H1 (cell line): ENCODE measurements at regions not wholly inside any gene's neighbourhood (a gene's known extent, or its start where the extent isn't known, plus 50 kb on each side); places are given as distances from the start of the nearest gene placed in this dataset.
A peak's percentile ranks its signal among the peaks of the same experiment; 100 is the strongest.

Experiments
- CTCF ChIA-PET: fragments of 300-600 bp; sonication (Branson Sonifier 250); formaldehyde crosslinking; loops from one replicate; lab custom pipeline; 2021; ENCODE audit not compliant: partially characterized antibody; lab: Charles Lee
- POLR2A ChIA-PET: fragments of 300-600 bp; sonication (Branson Sonifier 250); formaldehyde crosslinking; loops from one replicate; lab custom pipeline; 2021; ENCODE audit warnings: inconsistent platforms; ENCODE audit not compliant: partially characterized antibody; lab: Charles Lee
- DNase-seq, 2 experiments: peaks; one replicate each; pipeline versions ENCODE4 v3.0.0 to v3.0.0-alpha.2; 2010 to 2022; ENCODE audit warnings: low spot score in 2 of 2, low read depth in 1 of 2, mixed read lengths in 1 of 2
- FAIRE-seq: peaks from 2 replicates; lab custom pipeline; 2011; peaks lifted over from hg19 to GRCh38; lab: Jason Lieb, UNC
- H2AFZ ChIP-seq: 2 replicates; pipeline ENCODE4 v1.8.1; 2012; ENCODE audit warnings: low read length, inconsistent platforms
- H2AK5ac ChIP-seq: 2 replicates; pipeline ENCODE4 v1.6.1; 2013; ENCODE audit warnings: low read depth, low read length
- H2BK120ac ChIP-seq: replicated peaks from 2 replicates; pipeline ENCODE3; 2013; ENCODE audit warnings: low read depth, low read length, inconsistent platforms
- H2BK12ac ChIP-seq: 2 replicates; pipeline ENCODE4 v1.6.1; 2013; ENCODE audit warnings: low read depth, low read length
- H2BK15ac ChIP-seq: 2 replicates; pipeline ENCODE4 v1.6.1; 2013; ENCODE audit warnings: low read length
- H2BK20ac ChIP-seq: 2 replicates; pipeline ENCODE4 v1.6.1; 2013; ENCODE audit warnings: low read length
- H2BK5ac ChIP-seq: 2 replicates; pipeline ENCODE4 v1.6.1; 2013; ENCODE audit warnings: low read depth, low read length
- H3K14ac ChIP-seq: 2 replicates; pipeline ENCODE4 v1.6.1; 2013; ENCODE audit warnings: inconsistent platforms; ENCODE audit not compliant: insufficient read length
- H3K18ac ChIP-seq: 2 replicates; pipeline ENCODE4 v1.6.1; 2013; ENCODE audit warnings: low read length; ENCODE audit errors: extremely low read depth
- H3K23ac ChIP-seq: 2 replicates; pipeline ENCODE4 v1.6.1; 2013; ENCODE audit warnings: inconsistent platforms; ENCODE audit not compliant: insufficient read length
- H3K23me2 ChIP-seq: 2 replicates; pipeline ENCODE4 v1.6.1; 2013; ENCODE audit warnings: low read depth, low read length
- H3K27ac ChIP-seq: 2 replicates; pipeline ENCODE4 v1.6.1; 2011; ENCODE audit warnings: low read depth, low read length, inconsistent platforms
- H3K27me3 ChIP-seq, 4 experiments: replicated peaks in 1 of 4; 1 replicate in 1 of 4; 2 replicates in 3 of 4; pipeline versions ENCODE4 v1.6.1 to v1.8.1; 2011 to 2013; ENCODE audit warnings: low read length in 3 of 4, mild to moderate bottlenecking in 3 of 4, inconsistent platforms in 2 of 4, mixed read lengths in 2 of 4, moderate library complexity in 1 of 4; ENCODE audit not compliant: control insufficient read depth in 3 of 4, insufficient read depth in 3 of 4; ENCODE audit errors: extremely low read depth in 1 of 4
- H3K36me3 ChIP-seq, 4 experiments: 2 replicates each; pipeline versions ENCODE4 v1.6.1 to v1.8.1; 2011 to 2013; ENCODE audit warnings: mild to moderate bottlenecking in 4 of 4, low read length in 3 of 4, moderate library complexity in 2 of 4, control low read depth in 1 of 4, inconsistent platforms in 1 of 4; ENCODE audit not compliant: insufficient read depth in 4 of 4, control insufficient read depth in 2 of 4
- H3K4ac ChIP-seq: replicated peaks from 2 replicates; pipeline ENCODE3; 2013; ENCODE audit warnings: low read length, low read depth, mixed read lengths, inconsistent platforms; ENCODE audit not compliant: insufficient read length
- H3K4me1 ChIP-seq, 4 experiments: replicated peaks in 1 of 4; 1 replicate in 1 of 4; 2 replicates in 3 of 4; pipeline versions ENCODE4 v1.6.1 to v1.8.1; 2011 to 2013; ENCODE audit warnings: low read length in 3 of 4, inconsistent platforms in 2 of 4, mixed read lengths in 1 of 4; ENCODE audit not compliant: insufficient read depth in 4 of 4, control insufficient read depth in 3 of 4
- H3K4me2 ChIP-seq, 2 experiments: 2 replicates each; pipeline versions ENCODE4 v1.6.1 to v1.8.1; 2011 to 2013; ENCODE audit warnings: low read depth in 2 of 2, low read length in 2 of 2, control low read depth in 1 of 2, inconsistent platforms in 1 of 2, mild to moderate bottlenecking in 1 of 2; ENCODE audit not compliant: insufficient read depth in 1 of 2
- H3K4me3 ChIP-seq, 4 experiments: fragments of 200-600, 300-600 bp in 1 of 4; sonication (generic), shearing (Covaris generic), sonication (Bioruptor Twin) in 1 of 4; 2 replicates each; pipeline versions ENCODE4 v1.5.1 to v1.8.1; 2011 to 2016; ENCODE audit warnings: low read length in 4 of 4, low read depth in 3 of 4, control low read depth in 2 of 4, inconsistent platforms in 2 of 4, mild to moderate bottlenecking in 2 of 4, mixed read lengths in 1 of 4, moderate library complexity in 1 of 4; ENCODE audit not compliant: insufficient read depth in 2 of 4; ENCODE audit errors: extremely low read depth in 1 of 4
- H3K56ac ChIP-seq: replicated peaks from 2 replicates; pipeline ENCODE3; 2013; ENCODE audit warnings: low read depth, mild to moderate bottlenecking, mixed read lengths, low read length, inconsistent platforms; ENCODE audit not compliant: insufficient read length
- H3K79me1 ChIP-seq: 2 replicates; pipeline ENCODE4 v1.6.1; 2013; ENCODE audit warnings: low read depth, low read length, control low read depth
- H3K79me2 ChIP-seq, 2 experiments: 2 replicates each; pipeline versions ENCODE4 v1.6.1 to v1.8.1; 2012 to 2013; ENCODE audit warnings: low read length in 2 of 2, mild to moderate bottlenecking in 2 of 2, inconsistent platforms in 1 of 2; ENCODE audit not compliant: insufficient read depth in 2 of 2, control insufficient read depth in 1 of 2
- H3K9ac ChIP-seq, 4 experiments: replicated peaks in 1 of 4; 1 replicate in 1 of 4; 2 replicates in 3 of 4; pipeline versions ENCODE4 v1.6.1 to v1.8.1; 2011 to 2013; ENCODE audit warnings: low read depth in 3 of 4, low read length in 3 of 4, control low read depth in 2 of 4, mild to moderate bottlenecking in 2 of 4, moderate library complexity in 2 of 4, inconsistent platforms in 1 of 4; ENCODE audit errors: extremely low read depth in 1 of 4
- H3K9me3 ChIP-seq, 2 experiments: 2 replicates each; pipeline versions ENCODE4 v1.6.1 to v1.8.1; 2012 to 2013; ENCODE audit warnings: mild to moderate bottlenecking in 2 of 2, moderate library complexity in 2 of 2, control low read depth in 1 of 2, inconsistent platforms in 1 of 2, low read depth in 1 of 2, low read length in 1 of 2, mixed read lengths in 1 of 2; ENCODE audit not compliant: insufficient read depth in 2 of 2
- H4K20me1 ChIP-seq, 2 experiments: replicated peaks in 1 of 2; 2 replicates each; pipeline versions ENCODE3 to v1.8.1; 2011 to 2013; ENCODE audit warnings: inconsistent platforms in 2 of 2, low read length in 2 of 2, mild to moderate bottlenecking in 1 of 2; ENCODE audit not compliant: insufficient read depth in 2 of 2, control insufficient read depth in 1 of 2
- H4K5ac ChIP-seq: 2 replicates; pipeline ENCODE4 v1.6.1; 2013; ENCODE audit warnings: low read length, low read depth, mixed read lengths, inconsistent platforms; ENCODE audit not compliant: insufficient read length
- H4K8ac ChIP-seq: 2 replicates; pipeline ENCODE4 v1.8.0; 2013; ENCODE audit warnings: mild to moderate bottlenecking, moderate library complexity, low read length, inconsistent platforms; ENCODE audit not compliant: insufficient read depth; ENCODE audit errors: extremely low read depth
- H4K91ac ChIP-seq: replicated peaks from 2 replicates; pipeline ENCODE3; 2013; ENCODE audit warnings: low read length, mixed read lengths, inconsistent platforms; ENCODE audit not compliant: insufficient read length
- BRCA1 ChIP-seq: IDR thresholded peaks from 2 replicates; pipeline ENCODE4 v1.6.1; 2012; ENCODE audit warnings: low read depth, low read length, improper control_type of control experiment
- CBX5 ChIP-seq: fragments of 300-800, 300-1000 bp; sonication (generic); IDR thresholded peaks from 2 replicates; pipeline ENCODE4 v1.7.1; 2016; ENCODE audit warnings: antibody characterized with exemption, low read length, low read depth
- CEBPB ChIP-seq: IDR thresholded peaks from 2 replicates; pipeline ENCODE4 v1.6.1; 2012; ENCODE audit warnings: low read depth, low read length
- CHD2 ChIP-seq: IDR thresholded peaks from 2 replicates; pipeline ENCODE4 v1.6.1; 2012; ENCODE audit warnings: low read length, improper control_type of control experiment
- EZH2 ChIP-seq: fragments of 200-600 bp; sonication (generic); IDR thresholded peaks from 2 replicates; pipeline ENCODE4 v1.7.1; 2012; ENCODE audit warnings: low read depth, mild to moderate bottlenecking, moderate library complexity, low read length, inconsistent platforms; ENCODE audit not compliant: severe bottlenecking
- KDM1A ChIP-seq: fragments of 200-600, 300-600 bp; sonication (generic); IDR thresholded peaks from 2 replicates; pipeline ENCODE4 v1.7.1; 2016; ENCODE audit warnings: mild to moderate bottlenecking, low read length, borderline replicate concordance
- KDM4A ChIP-seq: IDR thresholded peaks from one replicate; pipeline ENCODE4 v1.7.1; 2012; ENCODE audit warnings: low read depth, mild to moderate bottlenecking, moderate library complexity, low read length, inconsistent platforms; ENCODE audit not compliant: severe bottlenecking
- RNF2 ChIP-seq: fragments of 200-900, 300-1000 bp; sonication (generic); IDR thresholded peaks from 2 replicates; pipeline ENCODE4 v1.7.1; 2016; ENCODE audit warnings: borderline replicate concordance, low read depth, mild to moderate bottlenecking, antibody characterized with exemption, low read length; ENCODE audit not compliant: poor library complexity, severe bottlenecking; ENCODE audit errors: missing control alignments
- SAP30 ChIP-seq: fragments of 300-600 bp; sonication (generic); IDR thresholded peaks from 2 replicates; pipeline ENCODE4 v1.7.1; 2012; ENCODE audit warnings: low read length, moderate library complexity, mild to moderate bottlenecking, inconsistent platforms; ENCODE audit not compliant: insufficient read depth, insufficient replicate concordance
- SIRT6 ChIP-seq: IDR thresholded peaks from one replicate; pipeline ENCODE4 v1.7.1; 2012; ENCODE audit warnings: low read length, inconsistent platforms
- SP1 ChIP-seq: IDR thresholded peaks from 2 replicates; pipeline ENCODE4 v1.6.1; 2011; ENCODE audit warnings: low read depth, low read length
- WGBS, 2 experiments: shearing (Covaris generic) in 1 of 2; methylation state at CpG; one replicate each; pipeline versions ENCODE4 v1.1.6 to v1.1.7; 2013 to 2015; ENCODE audit warnings: low lambda C conversion rate in 2 of 2, mixed read lengths in 2 of 2, inconsistent platforms in 1 of 2, low coverage in 1 of 2, missing lambda C conversion rate in 1 of 2; ENCODE audit not compliant: insufficient replicate concordance in 2 of 2, insufficient coverage in 1 of 2, insufficient read length in 1 of 2; ENCODE audit errors: extremely low coverage in 1 of 2, missing lambda C conversion rate in 1 of 2; 5-methylcytosine and 5-hydroxymethylcytosine counted together

DNA sequence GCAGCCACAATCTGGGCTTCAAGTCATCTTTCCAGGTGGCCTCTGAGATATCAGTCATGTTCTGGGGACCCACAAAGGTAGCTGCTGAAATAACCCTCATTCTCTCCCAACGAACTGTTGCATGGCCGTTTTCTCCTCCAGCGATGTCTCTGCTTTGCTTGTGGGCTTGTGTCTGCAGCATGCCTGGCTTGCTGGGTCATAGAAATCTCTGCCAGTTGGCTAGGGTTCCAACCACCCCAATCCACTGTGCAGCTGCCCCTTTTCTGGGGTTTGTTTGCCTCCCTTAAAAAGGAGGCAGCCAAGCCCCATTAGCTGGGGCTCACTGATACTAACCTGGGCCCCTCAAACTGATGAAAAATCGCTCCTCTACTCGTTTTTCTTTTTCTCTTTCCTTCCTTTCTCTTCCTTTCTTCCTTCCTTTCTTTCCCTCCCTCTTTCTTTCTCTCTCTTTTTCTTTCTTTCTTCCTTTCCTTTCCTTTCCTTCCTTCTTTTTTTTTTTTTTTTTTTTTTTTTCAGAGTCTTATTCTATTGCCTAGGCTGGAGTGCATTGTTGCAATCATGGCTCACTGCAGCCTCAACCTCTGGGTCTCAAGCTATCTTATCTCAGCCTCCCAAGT, 680.0 kb downstream of the EPHA4 start:
- DNase-seq (no peak), FAIRE-seq (no peak)
- Histone ChIP-seq H2BK120ac (no peak overlapping the region), H3K4me2 (no peak overlapping the region), H3K9me3 (no peaks in the 10 kb centered on the region), H2BK12ac (0 out of 2 replicates have a peak overlapping the region, but pooled peaks have one; percentile 41), H3K27ac (no peak overlapping the region), H2BK20ac (0 out of 2 replicates have a peak overlapping the region, but pooled peaks have one; percentile 75), H3K9ac (no peak overlapping the region), H3K23ac (no peak overlapping the region), H2BK15ac (no peak overlapping the region), H3K36me3 (no peaks in the 10 kb centered on the region), H3K4me3 (no peak overlapping the region), H3K79me1 (no peaks in the 10 kb centered on the region), H3K18ac (no peak overlapping the region), H3K14ac (no peak overlapping the region), H4K20me1 (no peaks in the 10 kb centered on the region), H4K8ac (no peak overlapping the region), H2BK5ac (no peak overlapping the region), H3K79me2 (no peaks in the 10 kb centered on the region), H3K4me1 (peaks cover 0 to 6% (median 4%) of the 10 kb centered on the region in 4 experiments; a peak in 3 of 7 replicates), H3K56ac (no peak overlapping the region), H3K4ac (no peak overlapping the region), H4K5ac (no peak overlapping the region), H2AFZ (peak overlapping the region; percentile 57; the same call in 1 of the 2 replicates), H3K27me3 (no peaks in the 10 kb centered on the region), H4K91ac (no peak overlapping the region), H2AK5ac (no peak overlapping the region), H3K23me2 (no peaks in the 10 kb centered on the region)
- WGBS, 2 experiments: 81% methylated on average over 5 of the region's 5 CpGs; no CpG with 5 or more reads in 1 of the 2 experiments
- ChIA-PET POLR2A (no interaction called here), CTCF (interaction anchor here (1.6 kb wide), 1 partner anchor 17 kb away, joined by 3 read pairs; no protein-coding TSS in a partner anchor)
- TF ChIP-seq KDM4A (no peak), KDM1A (no peak), CBX5 (no peak), BRCA1 (no peak), SIRT6 (no peak), SAP30 (no peak), SP1 (no peak), RNF2 (no peak), CHD2 (no peak), EZH2 (no peak), CEBPB (no peak)
